Ovary (tissue), 7 donors: ENCODE measurements at regions not wholly inside any gene's neighbourhood (a gene's known extent, or its start where the extent isn't known, plus 50 kb on each side); places are given as distances from the start of the nearest gene placed in this dataset.

Source experiments
- DNase-seq, 5 donors: peaks; one replicate each; pipeline ENCODE4 v3.0.0-alpha.2; 2019 to 2020
- H3K27ac ChIP-seq, 2 donors: fragments of 200-600 bp; one replicate each; pipeline versions ENCODE4 v1.5.1 to v1.8.0; 2019 to 2022
- H3K27me3 ChIP-seq: fragments of 200-600 bp; one replicate; pipeline ENCODE4 v1.8.0; 2022
- H3K36me3 ChIP-seq: fragments of 200-600 bp; sonication (generic); one replicate; pipeline ENCODE4 v1.5.1; 2019
- H3K4me1 ChIP-seq: one replicate; pipeline ENCODE4 v1.8.1; 2013; ENCODE audit warnings: mild to moderate bottlenecking, moderate library complexity; ENCODE audit not compliant: insufficient read depth
- H3K4me3 ChIP-seq: fragments of 200-600 bp; sonication (generic); one replicate; pipeline ENCODE4 v1.5.1; 2017
- H3K9me3 ChIP-seq, 2 donors: fragments of 200-600 bp in 1 of 2; sonication (generic) in 1 of 2; one replicate each; pipeline versions ENCODE4 v1.5.1 to v1.8.1; 2013 to 2019; ENCODE audit warnings: mild to moderate bottlenecking in 1 of 2, moderate library complexity in 1 of 2
- EP300 ChIP-seq: sonication (generic); formaldehyde crosslinking; IDR thresholded peaks from one replicate; pipeline ENCODE4 v1.6.1; 2017; ENCODE audit warnings: antibody characterized with exemption
- POLR2A ChIP-seq: fragments of 450-650 bp; IDR thresholded peaks from one replicate; pipeline ENCODE4 v1.6.1; 2017; ENCODE audit warnings: antibody characterized with exemption, mild to moderate bottlenecking, moderate library complexity
- WGBS, 3 donors: extraction: QIAGEN DNeasy Blood & Tissue Kit in 1 of 3; methylation state at CpG; one replicate each; pipeline versions ENCODE4 v1.1.5 to v1.1.7; 2013 to 2017; 5-methylcytosine and 5-hydroxymethylcytosine counted together
- intact Hi-C, 4 donors: fragments of 100-400 bp; cut with DNase I; formaldehyde crosslinking; loops; one replicate each; pipeline versions ENCODE4 v1.11.0 to v1.15.1; 2022 to 2023
- TF ChIP-seq, protein P1 (sequence below), 3 donors: fragments of 450-650 bp in 2 of 3; fragments of 200-600 bp in 1 of 3; IDR thresholded peaks; one replicate each; pipeline versions ENCODE4 v1.5.1 to v1.8.0; 2016 to 2022; ENCODE audit warnings: antibody characterized with exemption in 3 of 3, mild to moderate bottlenecking in 1 of 3
- donor health status: DM: no; HTN: no; CAD: no; lungs with moderate emphysema.
- donor health status: DM: no; HTN: no; CAD: no.
- donor health status: Bipolar disorder and iron deficiency.
- donor health status: DM: no; HTN: no; CAD: no.
- donor health status: DM: yes; HTN: yes; CAD: no.

DNA sequence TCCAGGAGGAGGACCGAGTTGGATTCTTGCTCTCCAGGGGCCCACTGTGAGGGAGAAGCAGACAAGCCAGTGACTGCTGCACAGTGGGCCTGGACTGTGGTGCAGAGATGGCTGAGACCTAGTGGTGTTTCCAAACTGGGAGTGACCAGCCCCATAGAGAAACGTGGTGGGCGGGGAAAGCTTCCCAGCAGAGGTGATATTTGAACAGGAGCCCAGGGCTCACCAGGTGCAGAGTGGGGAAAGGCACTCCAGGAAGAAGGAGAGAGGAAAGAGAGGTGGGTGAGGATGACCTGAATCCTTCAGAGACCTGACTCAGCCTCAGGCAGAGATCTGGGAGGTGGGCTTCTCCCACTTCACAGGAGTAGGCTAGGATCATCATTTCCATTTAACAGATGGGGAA lies 52.1 kb upstream of the RASD2 start:
- 45 to 62% (median 58%) methylated on average over 3 of the region's 3 CpGs for WGBS, 3 donors
- no peak overlapping the region for H3K27ac ChIP-seq
- H3K36me3 ChIP-seq, result no peaks in the 10 kb centered on the region
- H3K4me1 ChIP-seq, result no peaks in the 10 kb centered on the region
- intact Hi-C loops, result no loop called here
- DNase-seq, result no peak
- H3K4me3 ChIP-seq, result no peak overlapping the region
- no peaks in the 10 kb centered on the region for H3K27me3 ChIP-seq
- H3K9me3 ChIP-seq, result no peaks in the 10 kb centered on the region
- TF ChIP-seq, protein P1, sequence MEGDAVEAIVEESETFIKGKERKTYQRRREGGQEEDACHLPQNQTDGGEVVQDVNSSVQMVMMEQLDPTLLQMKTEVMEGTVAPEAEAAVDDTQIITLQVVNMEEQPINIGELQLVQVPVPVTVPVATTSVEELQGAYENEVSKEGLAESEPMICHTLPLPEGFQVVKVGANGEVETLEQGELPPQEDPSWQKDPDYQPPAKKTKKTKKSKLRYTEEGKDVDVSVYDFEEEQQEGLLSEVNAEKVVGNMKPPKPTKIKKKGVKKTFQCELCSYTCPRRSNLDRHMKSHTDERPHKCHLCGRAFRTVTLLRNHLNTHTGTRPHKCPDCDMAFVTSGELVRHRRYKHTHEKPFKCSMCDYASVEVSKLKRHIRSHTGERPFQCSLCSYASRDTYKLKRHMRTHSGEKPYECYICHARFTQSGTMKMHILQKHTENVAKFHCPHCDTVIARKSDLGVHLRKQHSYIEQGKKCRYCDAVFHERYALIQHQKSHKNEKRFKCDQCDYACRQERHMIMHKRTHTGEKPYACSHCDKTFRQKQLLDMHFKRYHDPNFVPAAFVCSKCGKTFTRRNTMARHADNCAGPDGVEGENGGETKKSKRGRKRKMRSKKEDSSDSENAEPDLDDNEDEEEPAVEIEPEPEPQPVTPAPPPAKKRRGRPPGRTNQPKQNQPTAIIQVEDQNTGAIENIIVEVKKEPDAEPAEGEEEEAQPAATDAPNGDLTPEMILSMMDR (IDR thresholded peaks at IDR 0.05), result no peak
- TF ChIP-seq EP300, result no peak
- TF ChIP-seq POLR2A, result no peak

DNA sequence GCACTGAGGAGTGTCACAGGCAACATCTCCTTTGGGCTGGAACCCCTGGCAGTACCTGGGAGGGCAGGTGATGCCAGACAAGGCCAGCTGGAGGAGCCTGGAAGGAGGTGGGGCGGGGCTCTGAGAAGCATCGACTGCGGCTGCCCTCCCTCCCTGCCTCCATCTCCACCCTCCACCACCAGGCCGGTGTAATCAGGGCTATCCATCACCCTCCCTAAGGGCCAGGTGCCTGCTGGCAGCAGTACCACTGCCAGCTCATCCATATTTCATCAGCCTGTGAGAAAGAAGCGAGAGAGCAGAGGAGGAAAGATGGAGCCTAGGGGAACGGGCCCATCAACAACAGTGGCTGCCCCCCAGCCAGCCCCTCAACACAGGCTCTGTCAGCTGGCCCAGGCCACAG lies 51.4 kb upstream of the RASD2 start:
- H3K4me3 ChIP-seq, result no peak overlapping the region
- no peaks in the 10 kb centered on the region for H3K36me3 ChIP-seq
- no peaks in the 10 kb centered on the region for H3K27me3 ChIP-seq
- DNase-seq, result no peak
- no peaks in the 10 kb centered on the region for H3K9me3 ChIP-seq
- TF ChIP-seq EP300 (no peak), POLR2A (no peak)
- TF ChIP-seq, protein P1 (IDR thresholded peaks at IDR 0.05), result no peak
- no peak overlapping the region for H3K27ac ChIP-seq
- H3K4me1 ChIP-seq, result no peaks in the 10 kb centered on the region
- intact Hi-C loops, result no loop called here
- WGBS, 3 donors, result 59 to 72% (median 68%) methylated on average over 6 of the region's 6 CpGs
